ENCODE measurements at regions not wholly inside any gene's neighbourhood (a gene's known extent, or its start where the extent isn't known, plus 50 kb on each side); places are given as distances from the start of the nearest gene placed in this dataset.

GRCh38 chr15:25972141-25972675 lies 109.1 kb upstream of the ATP10A start:
- FAIRE-seq (no peak), DNase-seq (ENCODE audit: low spot score) (no peak)

GRCh38 chr15:25971053-25971452 lies 107.9 kb upstream of the ATP10A start:
- DNase-seq (ENCODE audit: low spot score): no peak
- no peak for FAIRE-seq

- no peak for FAIRE-seq
- DNase-seq (ENCODE audit: low spot score): no peak
Observed at GRCh38 chr15:25969886-25970285, 106.8 kb upstream of the ATP10A start.

GRCh38 chr15:25967116-25967515 lies 104.0 kb upstream of the ATP10A start:
- DNase-seq (ENCODE audit: low spot score): no peak

GRCh38 chr15:25965326-25965725 lies 102.2 kb upstream of the ATP10A start:
- no peak for DNase-seq (ENCODE audit: low spot score)
- no peak for FAIRE-seq

More at GRCh38 chr15:25967116-25967515, 104.0 kb upstream of the ATP10A start:
- FAIRE-seq: no peak

- FAIRE-seq: no peak
Observed at GRCh38 chr15:25960273-25960672, 97.1 kb upstream of the ATP10A start.

GRCh38 chr15:25959100-25959499 lies 96.0 kb upstream of the ATP10A start:
- DNase-seq (ENCODE audit: low spot score) (no peak), FAIRE-seq (no peak)

More at GRCh38 chr15:25960273-25960672, 97.1 kb upstream of the ATP10A start:
- no peak for DNase-seq (ENCODE audit: low spot score)

- DNase-seq (ENCODE audit: low spot score): no peak
- no peak for FAIRE-seq
Observed at GRCh38 chr15:25955628-25956027, 92.5 kb upstream of the ATP10A start.

- DNase-seq (ENCODE audit: low spot score) (no peak), FAIRE-seq (no peak)
Observed at GRCh38 chr15:25954398-25954797, 91.3 kb upstream of the ATP10A start.

GRCh38 chr15:25950014-25950413 lies 86.9 kb upstream of the ATP10A start:
- no peak for FAIRE-seq
- no peak for DNase-seq (ENCODE audit: low spot score)

GRCh38 chr15:25947323-25948314 lies 84.5 kb upstream of the ATP10A start:
- FAIRE-seq: no peak
- DNase-seq (ENCODE audit: low spot score): peak; percentile 35

GRCh38 chr15:25946241-25946805 lies 83.2 kb upstream of the ATP10A start:
- DNase-seq (ENCODE audit: low spot score) (no peak), FAIRE-seq (no peak)

GRCh38 chr15:25944386-25944785 lies 81.3 kb upstream of the ATP10A start:
- no peak for DNase-seq (ENCODE audit: low spot score)
- no peak for FAIRE-seq

GRCh38 chr15:25943831-25944230 lies 80.7 kb upstream of the ATP10A start:
- FAIRE-seq (no peak), DNase-seq (ENCODE audit: low spot score) (no peak)

GRCh38 chr15:25939122-25939521 lies 76.0 kb upstream of the ATP10A start:
- FAIRE-seq (no peak), DNase-seq (ENCODE audit: low spot score) (no peak)

GRCh38 chr15:25937796-25938195 lies 74.7 kb upstream of the ATP10A start:
- no peak for FAIRE-seq
- DNase-seq (ENCODE audit: low spot score): no peak

- DNase-seq (ENCODE audit: low spot score) (no peak), FAIRE-seq (no peak)
Observed at GRCh38 chr15:25936004-25936403, 72.9 kb upstream of the ATP10A start.

GRCh38 chr15:25933456-25934158 lies 70.5 kb upstream of the ATP10A start:
- DNase-seq (ENCODE audit: low spot score) (peak; percentile 79), FAIRE-seq (peak; percentile 59)

GRCh38 chr15:25932696-25933095 lies 69.6 kb upstream of the ATP10A start:
- DNase-seq (ENCODE audit: low spot score) (no peak), FAIRE-seq (no peak)

GRCh38 chr15:25931851-25932250 lies 68.7 kb upstream of the ATP10A start:
- FAIRE-seq (no peak), DNase-seq (ENCODE audit: low spot score) (no peak)

GRCh38 chr15:25930931-25931330 lies 67.8 kb upstream of the ATP10A start:
- DNase-seq (ENCODE audit: low spot score): no peak
- FAIRE-seq: no peak
